ENCODE measurements at regions not wholly inside any gene's neighbourhood (a gene's known extent, or its start where the extent isn't known, plus 50 kb on each side); places are given as distances from the start of the nearest gene placed in this dataset.

DNA sequence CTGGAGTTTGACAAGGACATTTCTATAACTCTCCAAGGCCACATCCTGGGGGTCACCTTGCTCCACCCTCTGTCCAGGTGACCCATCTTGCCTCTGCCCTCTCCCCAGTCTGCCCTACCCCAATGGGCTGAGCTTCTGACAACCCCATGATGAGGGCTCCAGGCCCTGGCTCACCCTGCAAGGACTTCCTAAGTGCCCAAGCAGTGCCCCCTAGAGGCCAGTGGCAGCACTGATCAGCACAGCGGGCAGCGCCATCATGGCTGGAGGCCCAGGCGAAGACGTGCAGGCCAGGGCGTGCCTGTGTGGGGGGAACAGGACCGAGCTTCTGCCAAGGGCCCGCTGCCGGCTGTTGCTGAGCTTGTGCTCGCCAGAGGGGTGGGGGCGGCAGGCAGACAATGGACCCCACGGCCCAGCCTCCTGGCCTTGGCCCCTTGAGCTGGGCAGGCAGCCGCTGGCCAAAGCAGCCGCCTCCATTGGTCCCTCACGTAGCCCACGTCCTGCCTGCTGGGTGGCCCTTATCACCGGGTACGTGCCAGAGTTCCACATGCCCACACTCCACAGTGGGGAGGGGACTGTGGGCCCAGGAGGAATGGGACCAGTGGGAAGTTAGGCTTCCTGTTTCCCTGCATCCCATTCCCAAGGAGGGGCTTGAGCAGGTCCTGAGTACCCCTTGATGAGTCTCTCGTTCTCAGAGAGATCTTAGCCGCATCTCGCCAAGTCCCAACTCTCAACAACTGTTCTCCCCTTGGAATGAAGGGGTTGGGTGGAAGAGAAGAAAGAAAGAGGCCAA lies 64.3 kb downstream of the MRPL14 start:
- Histone ChIP-seq H3K27me3 (ENCODE audit: low read depth) (no peaks in the 10 kb centered on the region), H3K4me3 (no peak overlapping the region), H3K9me3 (no peaks in the 10 kb centered on the region), H3K4me1 (peaks cover 34% of the 10 kb centered on the region), H3K36me3 (no peaks in the 10 kb centered on the region), H3K27ac (no peak overlapping the region)
- DNase-seq (peak; percentile 62), ATAC-seq (no peak)
- intact Hi-C loops (cut with DNase I), result no loop called here
- TF ChIP-seq, protein P1, sequence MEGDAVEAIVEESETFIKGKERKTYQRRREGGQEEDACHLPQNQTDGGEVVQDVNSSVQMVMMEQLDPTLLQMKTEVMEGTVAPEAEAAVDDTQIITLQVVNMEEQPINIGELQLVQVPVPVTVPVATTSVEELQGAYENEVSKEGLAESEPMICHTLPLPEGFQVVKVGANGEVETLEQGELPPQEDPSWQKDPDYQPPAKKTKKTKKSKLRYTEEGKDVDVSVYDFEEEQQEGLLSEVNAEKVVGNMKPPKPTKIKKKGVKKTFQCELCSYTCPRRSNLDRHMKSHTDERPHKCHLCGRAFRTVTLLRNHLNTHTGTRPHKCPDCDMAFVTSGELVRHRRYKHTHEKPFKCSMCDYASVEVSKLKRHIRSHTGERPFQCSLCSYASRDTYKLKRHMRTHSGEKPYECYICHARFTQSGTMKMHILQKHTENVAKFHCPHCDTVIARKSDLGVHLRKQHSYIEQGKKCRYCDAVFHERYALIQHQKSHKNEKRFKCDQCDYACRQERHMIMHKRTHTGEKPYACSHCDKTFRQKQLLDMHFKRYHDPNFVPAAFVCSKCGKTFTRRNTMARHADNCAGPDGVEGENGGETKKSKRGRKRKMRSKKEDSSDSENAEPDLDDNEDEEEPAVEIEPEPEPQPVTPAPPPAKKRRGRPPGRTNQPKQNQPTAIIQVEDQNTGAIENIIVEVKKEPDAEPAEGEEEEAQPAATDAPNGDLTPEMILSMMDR (IDR thresholded peaks at IDR 0.05), result peak; percentile 40

DNA sequence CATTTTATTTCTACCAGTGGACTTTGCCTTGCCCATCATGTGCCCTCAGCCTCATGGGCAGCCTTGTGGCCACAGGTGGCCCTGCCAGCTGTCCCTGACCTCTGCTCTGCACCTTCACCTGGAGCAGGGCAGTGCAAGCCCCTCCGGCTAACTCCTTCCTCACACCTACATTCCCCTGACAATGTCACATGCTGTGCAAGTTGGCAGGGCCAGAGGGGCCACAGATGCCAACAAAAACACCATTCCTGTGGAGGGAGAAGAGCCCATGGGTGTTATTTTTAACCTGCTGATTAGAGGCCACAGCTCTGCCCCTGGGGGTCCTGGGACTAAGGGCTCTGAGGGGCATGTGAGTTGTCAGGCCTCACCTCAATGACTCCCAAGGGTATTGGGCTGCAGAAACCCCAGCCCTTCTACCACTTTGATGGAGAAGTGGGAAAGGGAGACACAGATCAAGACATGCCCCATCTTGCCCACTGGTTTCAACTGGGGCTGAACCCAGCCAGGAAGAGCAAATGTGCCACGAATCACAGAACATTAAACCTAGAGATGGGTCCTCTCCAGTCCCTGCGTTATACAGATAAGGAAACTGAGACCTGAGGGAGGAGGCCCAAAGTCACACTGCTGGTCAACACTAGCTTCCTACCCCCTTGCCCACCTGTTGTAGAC lies 65.0 kb downstream of the MRPL14 start:
- TF ChIP-seq, protein P1 (IDR thresholded peaks at IDR 0.05), result no peak
- H3K4me3 ChIP-seq, result no peak overlapping the region
- no peaks in the 10 kb centered on the region for H3K9me3 ChIP-seq
- DNase-seq (no peak), ATAC-seq (no peak)
- peaks cover 42% of the 10 kb centered on the region for H3K4me1 ChIP-seq
- no peaks in the 10 kb centered on the region for H3K27me3 ChIP-seq (ENCODE audit: low read depth)
- H3K27ac ChIP-seq, result no peak overlapping the region
- H3K36me3 ChIP-seq, result no peaks in the 10 kb centered on the region
- intact Hi-C loops (cut with DNase I), result no loop called here

DNA sequence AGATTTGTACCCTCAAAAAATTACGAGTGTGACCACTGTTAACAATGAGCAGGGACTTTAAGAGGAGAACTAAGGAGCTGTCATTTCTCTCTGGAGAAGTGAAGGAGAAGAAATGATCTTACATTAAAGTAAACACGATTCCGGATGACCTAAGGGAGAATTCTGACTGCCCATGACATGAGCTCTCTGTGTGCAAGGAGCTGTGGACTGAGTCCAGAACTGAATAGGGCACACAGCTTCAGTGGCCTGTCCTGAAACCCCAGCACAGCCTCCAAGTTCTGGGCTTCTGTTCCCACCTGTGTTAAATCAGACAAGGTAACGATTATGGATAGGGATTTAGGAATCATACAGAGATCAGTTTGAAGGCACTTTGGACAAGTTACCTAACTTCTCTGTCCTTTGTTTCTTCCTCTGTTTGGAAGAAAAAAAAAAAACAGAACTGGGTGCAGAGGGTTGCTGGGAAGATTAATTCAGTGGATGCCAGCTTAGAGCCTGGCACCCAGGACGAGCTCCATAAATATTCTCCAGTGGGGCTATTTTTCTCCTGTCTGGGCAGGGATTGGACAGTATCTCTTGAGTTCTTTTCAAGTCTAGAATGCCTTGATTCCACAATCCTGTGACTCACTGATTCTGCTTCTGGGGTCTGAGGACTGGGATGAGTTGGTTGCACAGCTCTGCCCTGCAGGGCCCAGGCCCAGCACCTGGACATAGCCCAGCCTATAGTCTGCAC lies 65.7 kb downstream of the MRPL14 start:
- H3K27me3 ChIP-seq (ENCODE audit: low read depth), result no peaks in the 10 kb centered on the region
- H3K4me3 ChIP-seq, result no peak overlapping the region
- DNase-seq (no peak), ATAC-seq (no peak)
- H3K4me1 ChIP-seq, result peaks cover 45% of the 10 kb centered on the region
- intact Hi-C loops (cut with DNase I), result no loop called here
- H3K36me3 ChIP-seq, result no peaks in the 10 kb centered on the region
- TF ChIP-seq, protein P1 (IDR thresholded peaks at IDR 0.05), result no peak
- H3K9me3 ChIP-seq, result no peaks in the 10 kb centered on the region
- no peak overlapping the region for H3K27ac ChIP-seq

DNA sequence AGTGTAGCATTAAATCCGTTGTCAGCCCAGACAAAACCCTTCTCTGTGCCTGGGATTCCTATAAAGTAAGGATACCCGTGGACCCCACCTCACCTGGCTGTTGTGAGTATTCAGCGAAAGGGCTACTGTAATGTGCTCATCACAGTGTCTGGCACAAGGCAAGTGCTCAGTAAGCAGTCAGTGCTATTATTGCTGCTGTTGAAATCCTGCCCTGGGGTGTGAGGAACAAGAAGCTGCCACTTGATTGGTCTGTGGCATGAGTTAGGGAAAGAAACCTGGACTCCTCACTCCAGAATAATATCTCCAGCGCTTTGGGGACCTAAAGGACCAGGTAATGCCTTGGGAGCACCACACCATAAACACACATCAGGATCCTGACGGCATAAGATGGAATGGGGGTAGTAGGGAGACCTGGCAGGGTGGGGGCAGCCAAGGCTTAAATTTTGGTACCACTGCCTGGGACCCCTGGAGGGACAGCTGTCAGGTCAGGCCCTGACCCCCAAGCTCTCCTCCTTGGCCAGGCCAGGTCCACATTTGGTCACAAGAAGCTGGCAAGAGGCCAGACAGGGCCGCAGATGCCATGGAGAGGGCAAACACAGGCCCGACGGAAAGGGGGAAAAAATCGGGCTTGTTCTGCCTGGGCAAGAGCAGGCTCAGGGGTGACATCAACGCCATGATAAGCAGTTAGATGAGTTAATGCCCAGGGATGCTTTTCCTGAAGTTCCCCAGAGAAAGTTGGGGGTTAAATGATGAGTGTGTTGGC lies 66.5 kb downstream of the MRPL14 start:
- ATAC-seq, result no peak
- H3K4me1 ChIP-seq, result peaks cover 45% of the 10 kb centered on the region

More for the DNA sequence above, 66.5 kb downstream of the MRPL14 start:
- Histone ChIP-seq H3K9me3 (no peaks in the 10 kb centered on the region), H3K27ac (no peak overlapping the region), H3K27me3 (ENCODE audit: low read depth) (no peaks in the 10 kb centered on the region), H3K36me3 (no peaks in the 10 kb centered on the region), H3K4me3 (no peak overlapping the region)
- TF ChIP-seq, protein P1 (IDR thresholded peaks at IDR 0.05), result no peak
- no peak for DNase-seq
- intact Hi-C loops (cut with DNase I), result no loop called here

All from lower lobe of right lung (tissue), 2 donors.